GM21381 (cell line): ENCODE measurements at regions not wholly inside any gene's neighbourhood (a gene's known extent, or its start where the extent isn't known, plus 50 kb on each side); places are given as distances from the start of the nearest gene placed in this dataset.
A peak's percentile ranks its signal among the peaks of the same experiment; 100 is the strongest.

ENCODE experiments used
- ATAC-seq: cut with Tn5 transposase; IDR thresholded peaks from one replicate; pipeline ENCODE4 v1.9.1; 2021; ENCODE audit warnings: mild to moderate bottlenecking, moderate library complexity; ENCODE audit not compliant: unreplicated experiment

DNA sequence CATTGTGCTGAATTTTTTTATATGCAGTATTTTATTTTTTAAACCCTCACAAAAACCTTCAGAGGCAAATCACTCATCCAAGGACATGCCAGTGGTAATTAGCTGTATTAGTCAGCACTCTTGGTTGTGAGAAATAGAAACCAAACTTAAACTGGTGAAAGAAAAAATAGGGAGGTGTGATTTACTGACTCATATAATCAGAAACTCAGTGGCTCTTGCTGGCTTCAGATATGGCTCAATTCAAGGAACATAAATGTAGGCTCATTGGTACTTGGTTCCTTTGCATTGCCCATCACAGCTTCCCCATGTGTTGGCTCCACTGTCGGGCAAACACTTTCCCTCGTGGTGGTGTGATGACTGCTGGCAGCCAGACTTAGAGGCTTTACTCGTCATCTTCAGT is 497.2 kb downstream of the MAT2B start:
- ATAC-seq: no peak

DNA sequence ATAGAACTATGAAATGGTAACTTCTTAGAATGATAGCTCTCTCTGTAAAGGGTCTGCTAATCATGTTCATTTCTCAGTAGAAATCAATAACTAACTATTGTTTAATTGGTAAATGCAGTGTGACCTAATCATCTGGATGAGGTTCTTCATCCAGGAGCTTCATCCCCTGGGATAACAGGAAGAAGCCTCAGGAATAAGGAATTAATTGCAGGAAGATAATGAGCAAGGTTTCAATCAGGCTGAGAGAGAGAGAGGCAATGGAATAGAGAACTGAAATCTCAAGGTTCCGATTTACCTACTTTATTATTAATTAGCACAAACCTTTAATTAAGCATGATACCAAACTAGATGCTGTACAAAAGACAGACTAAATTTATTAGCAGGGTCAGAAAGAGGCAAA is 499.7 kb downstream of the MAT2B start:
- no peak for ATAC-seq

DNA sequence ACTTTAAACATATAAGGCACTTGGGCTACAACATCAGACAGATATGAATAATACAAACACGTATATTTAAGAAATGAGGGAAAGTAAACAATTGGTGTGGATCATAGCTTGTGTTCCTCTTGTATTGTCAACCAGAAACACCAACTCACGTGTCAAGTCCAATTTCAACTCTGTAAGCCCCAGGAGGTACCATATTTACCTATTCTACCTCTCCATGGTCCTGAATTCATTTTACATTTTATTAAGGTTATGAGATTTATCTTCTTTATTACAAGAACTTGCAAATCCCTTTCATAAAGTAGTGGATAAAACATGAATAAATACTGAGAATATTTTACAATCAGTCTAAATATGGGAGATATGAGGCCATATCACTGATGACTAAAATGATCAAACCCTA is 501.6 kb downstream of the MAT2B start:
- no peak for ATAC-seq

DNA sequence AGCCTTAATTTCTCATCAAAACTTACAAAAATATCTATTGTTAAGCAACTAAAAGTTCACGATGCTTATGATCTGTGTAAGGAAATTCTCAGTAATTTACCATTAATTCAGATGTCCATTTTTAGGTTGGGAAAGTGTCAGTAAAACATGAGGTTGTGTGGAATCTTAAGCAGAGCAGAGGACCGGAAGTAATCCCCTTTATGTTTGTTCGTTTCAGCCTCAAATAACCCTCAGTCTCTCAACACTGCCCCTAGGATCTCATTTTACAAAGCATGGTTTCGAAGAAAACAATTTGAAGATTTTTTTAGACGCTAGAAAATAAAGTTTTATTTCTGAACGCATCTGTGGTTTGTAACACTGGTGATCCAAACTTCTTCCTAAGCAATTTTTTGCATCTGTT is 504.2 kb downstream of the MAT2B start:
- ATAC-seq: no peak

DNA sequence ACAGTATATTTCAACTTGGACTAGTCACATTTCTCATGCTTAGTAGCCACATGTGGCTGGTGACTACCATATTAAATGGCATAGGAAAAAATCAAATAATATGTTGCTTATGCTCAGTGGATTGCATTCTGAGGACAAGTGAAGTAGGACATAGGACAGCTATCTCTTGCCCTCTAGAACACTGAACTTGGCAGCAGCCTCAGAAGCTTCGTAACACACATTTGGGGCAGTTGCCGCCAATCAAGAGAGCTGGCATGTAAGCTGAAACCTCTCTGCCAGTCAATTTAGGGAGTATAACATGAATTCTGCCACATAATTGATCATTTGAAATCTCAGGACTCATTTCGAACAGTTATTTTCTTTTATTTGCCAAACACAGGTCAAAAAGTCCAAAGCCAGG is 505.5 kb downstream of the MAT2B start:
- no peak for ATAC-seq

DNA sequence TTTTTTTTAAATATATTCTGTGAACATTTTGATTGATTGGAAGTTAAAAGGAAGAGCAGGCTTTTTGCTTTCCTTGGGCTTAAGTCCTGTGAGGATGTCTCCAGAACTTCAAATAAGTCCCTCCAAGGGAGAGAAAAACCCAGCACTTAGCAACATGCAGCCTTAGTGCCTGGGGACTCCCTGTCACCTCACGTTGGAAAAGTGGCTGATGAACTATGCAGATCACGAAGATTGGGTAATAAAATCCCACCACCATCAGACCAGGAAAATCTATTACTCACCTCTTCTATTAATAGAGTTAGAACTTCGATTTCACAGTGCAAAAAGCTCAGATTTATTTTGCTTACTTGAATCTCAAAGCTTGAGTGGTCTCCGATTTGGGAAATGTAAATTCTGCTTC is 507.0 kb downstream of the MAT2B start:
- ATAC-seq: no peak

DNA sequence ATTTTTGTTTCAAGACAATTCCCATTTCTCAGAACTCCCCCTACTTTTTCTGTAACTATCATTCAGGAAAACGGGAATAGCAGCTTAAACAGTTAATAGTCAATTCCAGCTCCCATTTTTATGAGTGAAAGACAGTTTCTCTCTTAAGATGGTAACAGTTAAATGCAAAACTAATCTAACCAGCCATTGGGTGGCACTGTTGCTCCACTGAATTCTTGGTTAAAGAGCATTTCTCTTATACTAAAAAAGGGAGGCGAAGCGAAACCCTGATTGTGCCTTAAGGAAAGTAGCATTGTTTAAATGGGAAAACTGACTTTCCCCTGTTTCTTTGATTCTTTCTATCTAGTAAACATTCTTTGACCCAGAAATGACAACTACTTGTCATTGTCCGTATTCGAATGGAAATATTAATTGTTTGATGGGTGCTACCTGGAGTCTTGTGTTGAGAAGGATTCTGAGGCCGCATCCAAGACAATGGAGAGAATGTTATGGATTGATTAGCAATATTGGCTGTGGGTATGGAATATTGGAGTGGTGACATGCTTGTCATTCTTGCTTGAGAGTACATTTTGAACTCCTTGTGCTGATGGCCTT is 507.8 kb downstream of the MAT2B start:
- peak; percentile 85 for ATAC-seq

DNA sequence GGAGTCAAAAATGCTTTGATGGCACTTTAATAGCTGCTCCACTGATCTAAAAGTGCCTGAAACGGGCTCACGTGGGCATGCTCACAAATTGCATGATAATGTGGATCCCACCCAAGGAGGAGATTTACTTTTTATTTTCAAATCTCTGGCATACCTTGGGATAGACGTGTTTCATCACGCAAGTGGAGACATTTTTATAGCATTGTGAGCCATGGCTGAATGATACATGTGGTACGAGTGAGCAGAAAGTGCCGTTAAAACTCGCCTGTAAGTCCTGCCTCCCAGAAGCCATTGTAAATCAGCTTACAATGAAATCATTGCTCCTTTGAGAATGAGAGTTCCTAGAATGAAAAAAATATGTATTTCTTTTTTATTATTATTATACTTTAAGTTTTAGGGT is 514.7 kb downstream of the MAT2B start:
- no peak for ATAC-seq

DNA sequence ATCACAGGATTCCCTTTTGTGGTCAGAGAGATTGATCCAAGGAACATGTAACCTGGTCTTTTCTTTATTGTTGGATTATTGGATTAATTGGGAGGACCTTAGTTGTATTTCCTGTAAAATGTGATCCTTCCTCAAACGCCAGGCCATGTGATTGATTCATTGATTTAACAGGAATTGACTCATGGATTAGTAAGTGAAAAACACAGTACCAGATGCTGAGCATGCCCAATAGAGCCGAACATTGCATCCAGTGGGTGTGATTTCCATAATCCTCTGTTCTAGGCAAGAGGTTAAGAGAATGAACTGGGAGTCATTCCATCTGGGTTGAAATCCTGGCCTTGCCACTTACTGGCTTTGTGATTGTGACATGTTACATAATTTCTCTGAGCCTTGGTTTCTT is 522.3 kb downstream of the MAT2B start:
- ATAC-seq: no peak

DNA sequence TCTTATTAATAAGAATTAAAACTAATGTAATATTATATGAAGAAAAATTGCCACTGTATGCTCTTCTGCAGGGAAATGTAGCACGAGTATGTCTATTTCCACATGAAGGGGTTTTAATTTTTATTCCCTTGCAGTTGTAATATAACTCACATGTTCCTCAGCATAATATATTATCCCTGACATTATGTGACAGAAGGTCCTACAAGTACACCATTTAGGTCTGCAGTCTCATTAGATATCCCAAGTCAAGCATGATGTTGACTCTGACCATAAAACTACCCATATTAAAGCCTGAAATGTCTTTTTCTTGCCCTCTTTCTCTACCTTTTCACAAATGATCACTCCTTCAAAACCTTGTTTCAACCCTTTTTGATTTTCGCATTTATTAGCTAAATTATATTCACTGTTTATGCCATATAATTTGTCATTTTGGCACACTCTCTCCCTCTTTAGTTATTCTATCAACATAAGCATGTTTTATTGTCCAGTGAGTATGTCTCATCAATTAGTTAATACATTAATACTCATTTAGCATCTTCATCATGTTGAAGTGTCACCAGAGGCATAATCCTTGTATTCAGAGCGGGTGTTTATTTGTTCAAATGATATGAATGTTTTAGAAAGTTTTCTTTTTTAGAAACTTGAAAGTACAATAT is 532.8 kb downstream of the MAT2B start:
- no peak for ATAC-seq

DNA sequence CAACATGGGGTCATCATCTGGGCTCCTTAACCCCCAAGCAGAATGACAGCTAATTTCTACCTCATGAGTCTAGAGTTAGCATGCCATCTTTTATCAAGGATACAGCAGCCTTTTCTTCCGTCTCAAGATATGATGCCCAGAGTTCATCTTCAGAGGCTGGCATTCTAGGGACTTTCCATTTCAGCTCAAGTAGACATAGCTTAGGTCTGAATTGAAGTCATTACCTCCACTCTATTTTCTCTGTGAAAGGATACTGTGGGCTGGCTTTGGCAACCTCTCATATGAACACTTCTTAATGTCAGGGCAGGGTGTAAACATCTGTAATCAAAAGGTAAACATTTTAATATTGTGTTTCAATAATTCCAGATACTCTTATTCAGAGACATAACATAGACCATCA is 535.7 kb downstream of the MAT2B start:
- ATAC-seq: no peak

DNA sequence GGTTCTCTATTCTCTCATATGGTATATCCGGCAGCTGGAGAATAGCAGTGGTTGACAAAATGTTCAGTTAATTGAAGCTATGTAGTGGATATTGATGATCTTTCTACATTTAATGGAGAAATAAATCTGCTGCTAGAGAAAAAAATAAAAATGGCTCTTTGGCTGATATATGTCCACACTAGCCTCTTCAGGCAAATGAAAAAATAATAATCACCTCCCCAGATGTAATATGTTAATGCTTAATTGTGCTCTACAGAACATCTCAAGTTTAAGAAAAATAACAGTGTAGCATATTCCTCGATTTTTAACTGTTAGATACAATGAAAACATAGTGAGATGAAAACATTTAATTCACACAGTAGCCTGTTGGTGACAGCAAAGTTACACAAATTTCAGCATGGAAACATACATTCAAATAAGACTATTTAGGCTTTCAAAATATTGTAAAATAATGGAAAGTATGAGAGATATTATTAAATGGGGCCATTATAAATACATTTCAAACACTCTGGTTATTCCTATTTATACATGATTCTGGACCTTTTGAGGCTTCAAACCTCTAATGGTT is 543.0 kb downstream of the MAT2B start:
- no peak for ATAC-seq

DNA sequence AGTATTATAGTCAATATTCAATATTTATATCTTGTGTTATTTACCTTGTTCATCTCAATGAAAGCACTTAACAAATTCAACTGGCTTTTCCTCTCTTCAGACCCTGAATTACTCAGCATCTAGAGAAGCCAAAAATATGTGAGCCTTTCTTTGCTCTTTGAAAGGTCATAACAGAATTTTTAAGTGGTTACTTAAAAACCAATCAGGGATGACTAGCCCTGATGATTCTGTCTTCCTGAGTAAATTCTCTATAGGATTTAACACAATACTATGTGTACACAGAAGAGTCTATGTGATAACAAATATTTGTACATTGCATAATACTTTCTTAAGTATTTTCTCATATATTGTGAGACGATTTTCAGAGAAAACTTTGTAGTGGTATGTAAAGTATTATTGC is 546.3 kb downstream of the MAT2B start:
- no peak for ATAC-seq

DNA sequence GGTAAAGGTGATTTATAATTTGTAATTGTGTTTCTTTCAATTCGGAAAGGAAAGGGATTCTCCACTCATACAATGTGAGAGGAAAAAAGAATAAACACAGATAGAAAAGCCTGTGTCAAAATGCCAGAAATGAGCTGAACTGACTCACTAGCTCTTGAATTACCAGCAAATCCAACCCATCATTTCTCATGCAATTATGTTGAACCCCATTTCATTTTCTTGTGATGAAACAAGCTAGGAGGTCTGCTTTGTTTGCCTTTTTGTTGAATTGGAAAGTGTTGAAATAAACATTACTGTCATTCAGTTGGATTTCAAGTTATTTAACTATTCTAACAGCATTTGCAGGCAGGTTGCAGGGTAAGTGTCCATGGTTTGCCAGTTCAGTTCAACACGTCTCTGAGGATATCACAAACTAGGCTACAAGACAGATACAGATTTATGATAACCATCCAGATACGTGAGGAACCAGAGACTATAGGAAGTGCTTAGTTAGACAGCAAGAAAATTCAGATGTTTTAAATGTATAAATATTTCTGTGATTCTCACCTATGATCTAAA is 547.2 kb downstream of the MAT2B start:
- ATAC-seq: no peak

DNA sequence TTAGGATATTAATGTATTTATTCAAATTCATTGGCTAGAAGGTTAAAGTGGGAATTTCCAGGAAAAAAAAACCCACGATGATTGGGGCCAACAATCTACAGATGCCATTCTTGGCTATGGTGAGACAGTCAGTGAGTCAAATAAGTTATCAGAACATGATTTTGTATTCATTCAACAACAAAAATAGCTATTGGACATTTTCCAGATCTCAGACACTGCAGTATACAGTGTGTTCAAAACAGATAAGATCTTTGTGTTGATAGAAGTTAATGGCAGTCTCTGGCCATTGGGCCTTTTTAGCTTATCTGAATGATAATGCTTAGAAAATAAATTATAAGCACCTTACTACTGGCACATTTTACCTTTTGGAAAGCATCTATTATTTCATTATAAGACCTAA is 547.7 kb downstream of the MAT2B start:
- no peak for ATAC-seq

DNA sequence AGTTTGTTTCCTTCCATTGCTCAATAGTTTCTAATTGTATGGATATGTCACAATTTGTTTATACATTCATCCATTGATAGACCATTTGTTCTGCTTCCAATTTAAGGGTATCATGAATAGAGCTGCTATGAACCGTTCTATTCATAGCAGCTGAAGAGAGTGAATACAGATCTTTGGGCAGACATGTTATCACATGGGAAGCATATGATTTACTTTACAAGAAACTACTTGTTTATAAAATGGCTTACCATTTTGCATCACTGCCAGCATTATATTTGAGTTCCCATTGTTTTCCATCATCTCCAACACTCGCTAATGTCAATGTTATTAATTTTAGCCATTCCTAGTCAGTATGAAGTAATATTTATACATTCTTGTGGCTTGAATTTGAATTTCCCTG is 549.0 kb downstream of the MAT2B start:
- no peak for ATAC-seq

DNA sequence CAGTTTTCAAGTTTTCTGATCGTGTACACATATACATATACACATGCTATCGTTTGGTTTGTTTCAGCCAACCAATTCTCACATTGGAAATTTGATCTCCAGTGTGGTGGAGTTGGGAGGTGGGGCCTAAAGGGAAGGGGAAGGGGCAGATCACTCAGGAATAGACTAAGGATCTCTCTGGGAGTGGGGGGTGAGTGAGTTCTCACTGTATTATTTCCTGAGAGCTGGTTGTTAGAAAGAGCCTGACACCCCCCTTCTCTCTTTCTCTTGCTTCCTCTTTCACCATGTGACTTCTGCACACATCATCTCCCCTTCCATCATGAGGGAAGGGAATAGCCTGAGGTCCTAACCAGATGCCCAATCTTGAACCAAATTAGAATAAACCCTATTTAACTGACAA is 551.7 kb downstream of the MAT2B start:
- ATAC-seq: no peak

DNA sequence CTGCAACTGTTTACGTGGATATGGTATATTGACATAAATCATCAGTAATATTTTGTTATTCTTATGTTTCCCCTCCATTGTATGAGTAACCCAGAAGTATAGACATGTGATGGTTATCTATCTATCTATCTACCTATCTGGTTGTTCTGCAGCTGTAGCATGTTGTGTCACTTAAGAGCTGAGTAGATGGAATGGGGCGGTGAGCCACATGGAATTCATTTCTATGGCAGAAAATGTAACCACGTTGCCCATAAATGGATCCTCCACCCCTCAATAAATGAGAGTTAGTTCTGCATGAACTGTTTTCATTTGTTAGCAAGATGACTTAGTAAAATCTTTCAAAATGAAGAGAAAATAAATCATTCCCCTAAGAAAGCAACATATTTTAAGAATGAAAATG is 553.2 kb downstream of the MAT2B start:
- no peak for ATAC-seq

DNA sequence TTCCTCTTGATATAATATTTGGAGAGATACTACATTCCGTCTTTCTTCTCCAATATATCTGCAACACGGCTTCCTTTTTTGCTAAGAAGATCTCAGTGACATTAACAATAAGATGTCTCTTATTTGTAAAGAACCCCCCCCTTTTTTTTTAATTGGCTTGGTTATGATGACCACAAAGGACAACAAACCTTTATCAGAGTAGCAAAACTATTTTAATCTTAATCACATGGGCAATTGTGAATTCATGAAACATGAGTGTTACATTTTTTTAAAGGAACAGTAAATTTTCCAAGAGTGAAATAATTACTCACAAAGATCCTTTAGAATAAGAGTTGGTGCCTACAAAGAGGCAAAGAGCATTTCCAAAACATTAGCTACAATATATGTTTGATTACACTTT is 554.1 kb downstream of the MAT2B start:
- no peak for ATAC-seq

DNA sequence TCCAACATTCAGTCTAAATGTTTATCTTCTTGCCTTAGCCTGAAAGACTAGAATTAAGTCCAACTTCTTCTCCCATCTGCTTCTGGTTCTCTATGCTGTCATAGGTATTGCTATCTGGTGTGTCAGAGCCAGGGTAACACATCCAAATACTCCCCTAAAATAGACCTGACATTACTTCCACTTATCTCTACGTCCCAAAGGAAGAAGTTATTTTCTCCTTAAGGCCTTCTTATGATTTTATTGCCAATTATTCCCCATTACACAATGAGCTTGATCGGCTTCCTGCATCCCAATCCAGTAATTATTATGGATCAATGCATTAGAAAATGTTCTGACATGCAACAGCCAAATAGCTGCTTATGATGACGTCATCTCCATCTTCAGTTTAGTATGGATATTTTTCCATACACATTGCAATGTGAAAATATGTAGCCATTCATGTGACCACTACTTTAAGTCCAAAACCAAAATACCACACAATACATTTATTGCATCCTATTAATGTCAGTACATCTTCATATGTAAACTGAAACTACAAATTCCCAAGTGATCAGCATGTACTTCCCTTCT is 555.5 kb downstream of the MAT2B start:
- no peak for ATAC-seq

DNA sequence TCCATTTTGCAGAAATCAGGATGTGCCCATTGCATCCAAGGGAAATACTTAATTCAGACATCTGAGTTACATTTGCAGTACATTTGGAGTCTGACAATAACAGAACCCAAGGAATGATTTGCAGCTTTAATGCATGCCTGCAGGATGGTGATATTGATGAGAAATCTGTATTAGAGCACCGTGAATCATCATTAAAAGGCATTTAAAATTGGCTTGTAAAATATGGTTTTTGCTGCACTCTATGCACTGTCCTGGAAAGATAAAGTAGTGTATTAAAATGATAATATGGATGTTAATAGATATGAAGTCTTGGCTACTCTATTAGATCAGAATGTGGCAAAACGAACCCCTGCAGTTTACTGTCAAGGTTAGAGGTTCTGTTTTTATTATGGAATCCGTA is 556.9 kb downstream of the MAT2B start:
- no peak for ATAC-seq

DNA sequence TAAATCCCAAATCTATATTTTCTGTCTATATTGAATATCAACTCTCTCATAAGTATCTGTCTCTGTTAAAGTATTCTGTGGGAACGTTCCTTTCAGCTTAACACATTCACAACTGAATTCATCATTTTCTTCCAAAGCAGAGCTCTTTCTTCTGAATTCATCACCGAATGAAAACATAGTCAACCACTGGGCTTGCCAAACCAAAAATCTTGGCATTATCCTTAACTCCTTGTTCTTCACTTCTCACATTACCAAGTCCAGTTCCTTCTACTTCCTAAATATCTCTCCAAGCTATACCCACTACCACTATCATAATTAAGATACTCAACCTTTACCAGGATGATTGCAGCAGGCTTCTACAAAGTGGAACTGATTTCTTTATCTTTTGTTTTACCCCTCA is 559.8 kb downstream of the MAT2B start:
- no peak for ATAC-seq
